ENCODE measurements at regions not wholly inside any gene's neighbourhood (a gene's known extent, or its start where the extent isn't known, plus 50 kb on each side); places are given as distances from the start of the nearest gene placed in this dataset.

GRCh38 chrX:39845233-39845632 is 252.5 kb downstream of the BCOR start:
- no peak for TF ChIP-seq CTCF (conservative IDR thresholded peaks at IDR 0.05; ENCODE audit: low read depth, low read length)
- no peak for TF ChIP-seq EZH2phosphoT487 (IDR thresholded peaks at IDR 0.05; ENCODE audit: borderline replicate concordance, low read length)
